WTC11 (cell line): ENCODE measurements at regions not wholly inside any gene's neighbourhood (a gene's known extent, or its start where the extent isn't known, plus 50 kb on each side); places are given as distances from the start of the nearest gene placed in this dataset.

Experiments
- ATAC-seq: fragments of 200-7000 bp; cut with Tn5 transposase; 2 replicates; pipeline ENCODE4 v1.10.0; 2021; ENCODE audit warnings: mild to moderate bottlenecking, moderate library complexity
- CTCF ChIA-PET: fragments of 300-600 bp; sonication (Branson Sonifier 250); formaldehyde crosslinking; loops from one replicate; lab custom pipeline; 2021; ENCODE audit warnings: antibody characterized with exemption; lab: Charles Lee
- POLR2A ChIA-PET: fragments of 350-600 bp; sonication (Branson Sonifier 250); formaldehyde crosslinking; loops from one replicate; lab custom pipeline; 2021; ENCODE audit warnings: antibody characterized with exemption; lab: Charles Lee
- DNase-seq: peaks from one replicate; pipeline ENCODE4 v3.0.0; 2021; ENCODE audit warnings: low spot score
- H3K27ac Mint-ChIP-seq: 2 replicates; pipeline ENCODE4 v1.8.0; 2021; ENCODE audit warnings: mixed read lengths
- H3K27me3 Mint-ChIP-seq: 2 replicates; pipeline ENCODE4 v1.8.0; 2021; ENCODE audit warnings: low read depth, mild to moderate bottlenecking, moderate library complexity, mixed read lengths
- H3K36me3 Mint-ChIP-seq: 2 replicates; pipeline ENCODE4 v1.8.0; 2021; ENCODE audit warnings: mixed read lengths
- H3K4me1 Mint-ChIP-seq: 2 replicates; pipeline ENCODE4 v1.8.0; 2022; ENCODE audit warnings: mixed read lengths
- H3K4me3 Mint-ChIP-seq: 2 replicates; pipeline ENCODE4 v1.8.0; 2021; ENCODE audit warnings: mild to moderate bottlenecking, moderate library complexity, mixed read lengths
- H3K9me3 Mint-ChIP-seq: 2 replicates; pipeline ENCODE4 v1.8.0; 2021; ENCODE audit warnings: mixed read lengths
- ARID4B ChIP-seq: sonication (generic); formaldehyde crosslinking; IDR thresholded peaks from 2 replicates; pipeline ENCODE4 v1.8.0; 2023; ENCODE audit warnings: missing genetic modification reagents, mild to moderate bottlenecking, borderline replicate concordance
- FOXJ3 ChIP-seq: sonication (generic); formaldehyde crosslinking; IDR thresholded peaks from 2 replicates; pipeline ENCODE4 v1.9.0; 2021; ENCODE audit warnings: missing genetic modification reagents, mild to moderate bottlenecking, borderline replicate concordance
- FOXK1 ChIP-seq: sonication (generic); formaldehyde crosslinking; IDR thresholded peaks from 2 replicates; pipeline ENCODE4 v1.8.0; 2022; ENCODE audit warnings: mild to moderate bottlenecking, moderate library complexity, missing genetic modification reagents
- FOXP1 ChIP-seq: sonication (generic); formaldehyde crosslinking; IDR thresholded peaks from 2 replicates; pipeline ENCODE4 v1.8.0; 2022; ENCODE audit warnings: missing genetic modification reagents, mild to moderate bottlenecking, moderate library complexity, borderline replicate concordance
- HMGXB4 ChIP-seq: sonication (generic); formaldehyde crosslinking; IDR thresholded peaks from 2 replicates; pipeline ENCODE4 v1.8.1; 2023; ENCODE audit warnings: mild to moderate bottlenecking, moderate library complexity, missing genetic modification reagents
- MAX ChIP-seq: sonication (generic); formaldehyde crosslinking; IDR thresholded peaks from 2 replicates; pipeline ENCODE4 v1.8.0; 2022; ENCODE audit warnings: mild to moderate bottlenecking, missing genetic modification reagents
- OVOL2 ChIP-seq: fragments of 250-450 bp; sonication (Bioruptor Pico); IDR thresholded peaks from 2 replicates; pipeline ENCODE4 v1.9.0; 2021; ENCODE audit warnings: mild to moderate bottlenecking, borderline replicate concordance
- STAT6 ChIP-seq: sonication (generic); formaldehyde crosslinking; conservative IDR thresholded peaks from 2 replicates; pipeline ENCODE4 v1.8.1; 2023; ENCODE audit warnings: mild to moderate bottlenecking, low read depth, missing genetic modification reagents, moderate library complexity
- TP53 ChIP-seq: sonication (generic); formaldehyde crosslinking; IDR thresholded peaks from 2 replicates; pipeline ENCODE4 v1.8.1; 2023; ENCODE audit warnings: mild to moderate bottlenecking, missing genetic modification reagents
- USF1 ChIP-seq: sonication (generic); formaldehyde crosslinking; IDR thresholded peaks from 2 replicates; pipeline ENCODE4 v1.8.0; 2022; ENCODE audit warnings: mild to moderate bottlenecking, missing genetic modification reagents
- ZBTB21 ChIP-seq: sonication (generic); formaldehyde crosslinking; IDR thresholded peaks from 2 replicates; pipeline ENCODE4 v1.8.1; 2023; ENCODE audit warnings: mild to moderate bottlenecking, missing genetic modification reagents, borderline replicate concordance
- ZNF138 ChIP-seq: sonication (generic); formaldehyde crosslinking; conservative IDR thresholded peaks from 2 replicates; pipeline ENCODE4 v1.8.1; 2022; ENCODE audit warnings: mild to moderate bottlenecking, moderate library complexity, missing genetic modification reagents
- ZNF219 ChIP-seq: sonication (generic); formaldehyde crosslinking; IDR thresholded peaks from 2 replicates; pipeline ENCODE4 v1.8.0; 2023; ENCODE audit warnings: missing genetic modification reagents, mild to moderate bottlenecking, borderline replicate concordance
- ZNF423 ChIP-seq: fragments of 250-450 bp; sonication (Bioruptor Pico); IDR thresholded peaks from 2 replicates; pipeline ENCODE4 v2.1.2; 2022; ENCODE audit warnings: mild to moderate bottlenecking, moderate library complexity
- ZNF425 ChIP-seq: fragments of 250-450 bp; sonication (Bioruptor Pico); conservative IDR thresholded peaks from 2 replicates; pipeline ENCODE4 v1.9.0; 2021; ENCODE audit warnings: mild to moderate bottlenecking
- ZNF671 ChIP-seq: fragments of 250-450 bp; sonication (Bioruptor Pico); IDR thresholded peaks from 2 replicates; pipeline ENCODE4 v1.8.0; 2021; ENCODE audit warnings: mild to moderate bottlenecking

GRCh38 chr9:90078988-90079421, 474.2 kb downstream of the GADD45G start (continued):
- no peak for TF ChIP-seq ZNF425 (CRISPR knock-in tag)

- H3K4me3 Mint-ChIP-seq, result no peak overlapping the region
- H3K36me3 Mint-ChIP-seq, result no peaks in the 10 kb centered on the region
- ChIA-PET POLR2A (interaction anchor here (0.5 kb wide), 1 partner anchor 624 kb away, joined by 5 read pairs; no protein-coding TSS in a partner anchor), CTCF (interaction anchor here (0.5 to 1.7 kb wide), 3 partner anchors 18 to 488 kb away, joined by 3 to 4 read pairs (median 4); no protein-coding TSS in a partner anchor)
- H3K27me3 Mint-ChIP-seq, result no peaks in the 10 kb centered on the region; the same call in 1 of the 2 replicates
- no peak for ATAC-seq
- no peak for DNase-seq
- no peak for TF ChIP-seq TP53 (CRISPR knock-in tag)
- no peak for TF ChIP-seq FOXK1 (CRISPR knock-in tag)
- no peak for TF ChIP-seq OVOL2 (CRISPR knock-in tag)
- no peak for TF ChIP-seq STAT6 (CRISPR knock-in tag)
- no peak for TF ChIP-seq FOXP1 (CRISPR knock-in tag)
- no peak for TF ChIP-seq ZNF671
- H3K27ac Mint-ChIP-seq, result peak overlapping the region; percentile 43
- peaks cover 18% of the 10 kb centered on the region for H3K4me1 Mint-ChIP-seq
- H3K9me3 Mint-ChIP-seq, result peaks cover 5% of the 10 kb centered on the region; the same call in 1 of the 2 replicates
These were observed 480.8 kb downstream of the GADD45G start for GRCh38 chr9:90085633-90086032.

- Mint-ChIP-seq H3K4me1 (peaks cover 18% of the 10 kb centered on the region), H3K4me3 (no peak overlapping the region), H3K27me3 (no peaks in the 10 kb centered on the region; the same call in 1 of the 2 replicates), H3K27ac (peak overlapping the region; percentile 43), H3K9me3 (peaks cover 5% of the 10 kb centered on the region; the same call in 1 of the 2 replicates), H3K36me3 (no peaks in the 10 kb centered on the region)
- no peak for DNase-seq
- ChIA-PET POLR2A (interaction anchor here (0.5 kb wide), 1 partner anchor 624 kb away, joined by 5 read pairs; no protein-coding TSS in a partner anchor), CTCF (interaction anchor here (0.5 to 1.7 kb wide), 3 partner anchors 19 to 488 kb away, joined by 3 to 4 read pairs (median 4); no protein-coding TSS in a partner anchor)
- ATAC-seq, result no peak; the same call in 1 of the 2 replicates
- TF ChIP-seq MAX (CRISPR knock-in tag) (no peak), ZNF219 (CRISPR knock-in tag) (no peak), ZNF423 (CRISPR knock-in tag) (no peak), HMGXB4 (CRISPR knock-in tag) (no peak), ZNF138 (CRISPR knock-in tag) (no peak), ARID4B (CRISPR knock-in tag) (no peak), ZBTB21 (CRISPR knock-in tag) (no peak), STAT6 (CRISPR knock-in tag) (no peak), USF1 (CRISPR knock-in tag) (no peak), FOXJ3 (no peak)
These were observed 481.3 kb downstream of the GADD45G start for GRCh38 chr9:90086101-90086511.
